Memory B cell (primary cell): ENCODE measurements at regions not wholly inside any gene's neighbourhood (a gene's known extent, or its start where the extent isn't known, plus 50 kb on each side); places are given as distances from the start of the nearest gene placed in this dataset.

Source experiments
- ATAC-seq: fragments of 150-1000 bp; cut with Tn5 transposase; 2 replicates; pipeline ENCODE4 v1.10.0; 2021; ENCODE audit warnings: low read depth, mild to moderate bottlenecking, moderate library complexity
- DNase-seq, 2 donors: peaks; one replicate each; pipeline ENCODE4 v3.0.0; 2022; ENCODE audit warnings: low spot score in 2 of 2
- H3K27ac Mint-ChIP-seq: one replicate; pipeline ENCODE4 v1.8.0; 2022; ENCODE audit warnings: mild to moderate bottlenecking, moderate library complexity, mixed read lengths
- H3K27me3 Mint-ChIP-seq: one replicate; pipeline ENCODE4 v1.8.0; 2022; ENCODE audit warnings: mixed read lengths
- H3K36me3 Mint-ChIP-seq: one replicate; pipeline ENCODE4 v1.8.0; 2022; ENCODE audit warnings: mild to moderate bottlenecking, mixed read lengths
- H3K4me1 Mint-ChIP-seq: one replicate; pipeline ENCODE4 v1.8.0; 2022; ENCODE audit warnings: mixed read lengths
- H3K4me3 Mint-ChIP-seq: one replicate; pipeline ENCODE4 v1.8.0; 2022; ENCODE audit warnings: mild to moderate bottlenecking, moderate library complexity, mixed read lengths
- H3K9me3 Mint-ChIP-seq: one replicate; pipeline ENCODE4 v1.8.0; 2022; ENCODE audit warnings: mixed read lengths

- H3K9me3 Mint-ChIP-seq = no peaks in the 10 kb centered on the region
- no peak overlapping the region for H3K27ac Mint-ChIP-seq
- no peaks in the 10 kb centered on the region for H3K36me3 Mint-ChIP-seq
- peaks cover 10% of the 10 kb centered on the region for H3K27me3 Mint-ChIP-seq
- no peak overlapping the region for H3K4me3 Mint-ChIP-seq
- ATAC-seq (no peak), DNase-seq (no peak)
- no peaks in the 10 kb centered on the region for H3K4me1 Mint-ChIP-seq
Measured at GRCh38 chr9:7546261-7546660, 253.3 kb downstream of the DMAC1 start.

GRCh38 chr9:7545371-7546165 is 254.0 kb downstream of the DMAC1 start:
- ATAC-seq (no peak), DNase-seq (no peak)
- H3K4me1 Mint-ChIP-seq = no peaks in the 10 kb centered on the region
- no peaks in the 10 kb centered on the region for H3K36me3 Mint-ChIP-seq
- peaks cover 11% of the 10 kb centered on the region for H3K27me3 Mint-ChIP-seq
- H3K9me3 Mint-ChIP-seq = no peaks in the 10 kb centered on the region
- H3K4me3 Mint-ChIP-seq = no peak overlapping the region
- no peak overlapping the region for H3K27ac Mint-ChIP-seq

- no peaks in the 10 kb centered on the region for H3K9me3 Mint-ChIP-seq
- peaks cover 11% of the 10 kb centered on the region for H3K27me3 Mint-ChIP-seq
- DNase-seq (no peak), ATAC-seq (no peak)
- H3K4me1 Mint-ChIP-seq = no peaks in the 10 kb centered on the region
- no peak overlapping the region for H3K27ac Mint-ChIP-seq
- H3K36me3 Mint-ChIP-seq = no peaks in the 10 kb centered on the region
- H3K4me3 Mint-ChIP-seq = no peak overlapping the region
Measured at GRCh38 chr9:7542693-7543092, 256.9 kb downstream of the DMAC1 start.

- Mint-ChIP-seq H3K36me3 (no peaks in the 10 kb centered on the region), H3K27ac (no peak overlapping the region), H3K4me1 (no peaks in the 10 kb centered on the region), H3K9me3 (no peaks in the 10 kb centered on the region), H3K4me3 (no peak overlapping the region), H3K27me3 (peaks cover 11% of the 10 kb centered on the region)
- DNase-seq = no peak
- no peak for ATAC-seq
Measured at GRCh38 chr9:7542126-7542525, 257.5 kb downstream of the DMAC1 start.

GRCh38 chr9:7536310-7536939 is 263.2 kb downstream of the DMAC1 start:
- DNase-seq (no peak), ATAC-seq (no peak)
- H3K27me3 Mint-ChIP-seq = peaks cover 10% of the 10 kb centered on the region
- H3K4me1 Mint-ChIP-seq = no peaks in the 10 kb centered on the region
- no peak overlapping the region for H3K4me3 Mint-ChIP-seq
- H3K27ac Mint-ChIP-seq = no peak overlapping the region
- no peaks in the 10 kb centered on the region for H3K9me3 Mint-ChIP-seq
- no peaks in the 10 kb centered on the region for H3K36me3 Mint-ChIP-seq

- Mint-ChIP-seq H3K36me3 (no peaks in the 10 kb centered on the region), H3K9me3 (no peaks in the 10 kb centered on the region), H3K4me1 (no peaks in the 10 kb centered on the region), H3K27me3 (peaks cover 7% of the 10 kb centered on the region), H3K4me3 (no peak overlapping the region), H3K27ac (no peak overlapping the region)
- ATAC-seq = no peak
- DNase-seq = no peak
Measured at GRCh38 chr9:7534211-7534935, 265.2 kb downstream of the DMAC1 start.

- H3K4me1 Mint-ChIP-seq = no peaks in the 10 kb centered on the region
- H3K27ac Mint-ChIP-seq = no peak overlapping the region
- DNase-seq = no peak
- H3K9me3 Mint-ChIP-seq = no peaks in the 10 kb centered on the region
- H3K27me3 Mint-ChIP-seq = peaks cover 7% of the 10 kb centered on the region
- no peak overlapping the region for H3K4me3 Mint-ChIP-seq
- H3K36me3 Mint-ChIP-seq = no peaks in the 10 kb centered on the region
- no peak for ATAC-seq
Measured at GRCh38 chr9:7533376-7534090, 266.0 kb downstream of the DMAC1 start.

GRCh38 chr9:7523426-7524043 is 276.0 kb downstream of the DMAC1 start:
- Mint-ChIP-seq H3K27me3 (peaks cover 1% of the 10 kb centered on the region), H3K9me3 (no peaks in the 10 kb centered on the region), H3K36me3 (no peaks in the 10 kb centered on the region), H3K4me3 (no peak overlapping the region), H3K27ac (no peak overlapping the region), H3K4me1 (no peaks in the 10 kb centered on the region)
- no peak for DNase-seq
- no peak for ATAC-seq

- DNase-seq (no peak), ATAC-seq (no peak)
- Mint-ChIP-seq H3K9me3 (no peaks in the 10 kb centered on the region), H3K4me3 (no peak overlapping the region), H3K27ac (no peak overlapping the region), H3K27me3 (peaks cover 1% of the 10 kb centered on the region), H3K36me3 (no peaks in the 10 kb centered on the region), H3K4me1 (no peaks in the 10 kb centered on the region)
Measured at GRCh38 chr9:7520396-7520795, 279.2 kb downstream of the DMAC1 start.

GRCh38 chr9:7516376-7516775 is 283.2 kb downstream of the DMAC1 start:
- ATAC-seq = no peak
- Mint-ChIP-seq H3K27me3 (no peaks in the 10 kb centered on the region), H3K36me3 (no peaks in the 10 kb centered on the region), H3K4me1 (no peaks in the 10 kb centered on the region), H3K9me3 (no peaks in the 10 kb centered on the region), H3K4me3 (no peak overlapping the region), H3K27ac (no peak overlapping the region)
- no peak for DNase-seq

- no peaks in the 10 kb centered on the region for H3K4me1 Mint-ChIP-seq
- no peaks in the 10 kb centered on the region for H3K27me3 Mint-ChIP-seq
- no peak overlapping the region for H3K27ac Mint-ChIP-seq
- H3K9me3 Mint-ChIP-seq = no peaks in the 10 kb centered on the region
- ATAC-seq (no peak), DNase-seq (no peak)
- H3K4me3 Mint-ChIP-seq = no peak overlapping the region
- H3K36me3 Mint-ChIP-seq = no peaks in the 10 kb centered on the region
Measured at GRCh38 chr9:7510199-7510598, 289.4 kb downstream of the DMAC1 start.

GRCh38 chr9:7509576-7510145 is 289.9 kb downstream of the DMAC1 start:
- H3K27me3 Mint-ChIP-seq = no peaks in the 10 kb centered on the region
- no peak for DNase-seq
- H3K4me1 Mint-ChIP-seq = no peaks in the 10 kb centered on the region
- no peaks in the 10 kb centered on the region for H3K9me3 Mint-ChIP-seq
- no peak for ATAC-seq
- H3K36me3 Mint-ChIP-seq = no peaks in the 10 kb centered on the region
- H3K27ac Mint-ChIP-seq = no peak overlapping the region
- no peak overlapping the region for H3K4me3 Mint-ChIP-seq

- H3K4me3 Mint-ChIP-seq = no peak overlapping the region
- DNase-seq = no peak
- H3K27ac Mint-ChIP-seq = no peak overlapping the region
- no peaks in the 10 kb centered on the region for H3K36me3 Mint-ChIP-seq
- H3K27me3 Mint-ChIP-seq = peaks cover 7% of the 10 kb centered on the region
- no peak for ATAC-seq
- H3K4me1 Mint-ChIP-seq = no peaks in the 10 kb centered on the region
- no peaks in the 10 kb centered on the region for H3K9me3 Mint-ChIP-seq
Measured at GRCh38 chr9:7508516-7508915, 291.1 kb downstream of the DMAC1 start.
